TTC549 (cell line): ENCODE measurements at regions not wholly inside any gene's neighbourhood (a gene's known extent, or its start where the extent isn't known, plus 50 kb on each side); places are given as distances from the start of the nearest gene placed in this dataset.
"Not testable (repeated sequence)": the region's sequence is repeated elsewhere in the genome, so short reads cannot be mapped to it uniquely, and the experiment has no call there.

Source experiments
- FAIRE-seq: peaks from 2 replicates; lab custom pipeline; 2012; peaks lifted over from hg19 to GRCh38; lab: Jason Lieb, UNC

DNA sequence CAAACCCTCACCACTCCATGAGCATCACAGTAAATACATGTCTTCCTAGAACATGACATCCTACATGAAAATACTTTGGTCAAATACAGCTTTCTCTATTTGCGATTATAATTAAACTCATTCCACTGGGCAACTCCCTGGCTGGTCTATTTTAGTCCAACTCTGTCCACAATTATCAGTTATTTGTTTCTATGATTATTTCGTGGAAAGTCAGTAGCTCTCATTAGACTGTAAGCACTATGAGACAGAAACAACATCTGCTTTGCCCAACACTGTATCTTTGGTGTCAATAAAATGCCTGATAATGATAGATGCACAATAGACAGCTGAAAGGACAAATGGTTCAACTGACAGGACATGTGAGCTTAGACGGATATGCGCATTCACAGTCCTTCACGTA lies 292.0 kb downstream of the KLF12 start:
- FAIRE-seq: no peak

DNA sequence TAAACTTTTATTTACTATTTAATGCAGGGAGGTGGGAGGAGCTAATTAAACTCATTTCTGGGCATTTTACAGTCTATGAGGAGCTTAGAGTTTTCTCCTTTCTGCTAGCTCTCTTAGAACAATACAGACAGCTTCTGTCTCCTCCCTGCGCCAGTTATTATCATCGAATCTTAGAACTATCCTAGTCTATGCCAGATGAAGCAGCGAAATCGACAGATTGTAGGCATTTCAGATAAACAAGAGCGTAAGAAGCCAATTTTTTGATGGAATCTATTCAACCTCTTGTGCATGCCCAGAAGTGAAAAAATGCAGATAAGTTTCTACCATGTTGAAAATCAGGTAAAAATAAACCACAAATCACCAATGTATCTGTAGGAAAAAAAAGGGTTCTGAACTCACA lies 297.1 kb downstream of the KLF12 start:
- FAIRE-seq: no peak

DNA sequence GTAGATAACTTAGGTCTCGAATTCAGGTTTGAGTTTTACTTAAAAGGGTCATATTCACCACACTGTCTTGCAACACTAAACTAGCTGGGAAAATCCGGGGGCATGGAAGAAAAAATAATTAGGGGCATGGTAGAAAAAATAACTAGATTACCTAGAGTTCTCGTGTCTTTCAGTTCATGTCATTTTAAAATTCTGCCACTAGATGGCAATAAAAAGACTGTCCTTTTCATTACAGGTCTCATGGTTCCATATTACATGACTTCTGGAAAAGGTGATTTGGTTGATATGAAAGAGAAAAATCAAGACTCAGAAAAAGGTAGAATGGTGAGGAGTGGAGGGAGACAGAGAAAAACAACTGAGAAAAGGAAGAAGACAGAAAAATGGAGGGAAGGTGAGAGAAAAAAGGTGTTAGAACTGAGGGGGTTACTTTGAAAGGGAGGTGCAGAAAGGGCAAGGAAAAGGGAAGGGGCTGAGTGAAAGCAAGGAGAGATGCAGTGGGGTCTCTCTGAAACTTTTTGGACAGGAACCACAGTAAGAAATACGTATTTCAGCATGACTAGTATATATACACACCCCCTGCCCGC lies 299.0 kb downstream of the KLF12 start:
- FAIRE-seq: peak; percentile 53

DNA sequence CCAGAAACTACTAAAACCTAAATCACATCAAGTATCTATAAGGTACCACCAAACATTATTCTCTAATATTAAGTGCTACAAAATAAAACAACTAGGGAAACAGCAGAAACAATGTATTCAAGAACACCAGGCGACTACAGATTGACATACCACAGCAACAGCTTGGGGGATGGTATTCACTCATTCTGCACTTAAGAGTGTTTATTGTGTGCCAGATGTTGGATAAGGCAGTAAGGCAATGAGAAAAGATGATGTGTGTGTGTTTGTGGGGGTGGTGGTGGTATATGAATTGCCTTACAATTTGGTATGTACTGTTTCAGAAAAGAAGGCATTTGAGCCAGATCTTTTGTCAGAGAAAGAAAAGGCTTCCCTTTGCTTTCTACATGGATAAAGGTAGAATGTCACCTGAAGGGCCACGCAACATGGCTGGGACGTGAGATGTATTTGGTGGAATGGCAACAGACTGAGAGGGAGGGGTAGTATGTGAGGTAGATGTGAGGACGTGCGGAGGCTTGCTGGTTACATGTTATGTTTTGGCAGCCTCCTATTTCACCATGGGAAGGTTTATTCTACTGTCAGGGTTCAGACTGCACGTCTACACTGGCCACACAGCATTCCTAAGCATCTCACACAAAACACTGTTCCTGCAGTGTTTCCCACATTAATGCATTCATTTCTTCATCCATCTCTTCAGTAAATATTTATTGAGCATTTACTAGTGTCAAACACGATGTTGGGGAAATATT lies 300.7 kb downstream of the KLF12 start:
- FAIRE-seq: no peak

DNA sequence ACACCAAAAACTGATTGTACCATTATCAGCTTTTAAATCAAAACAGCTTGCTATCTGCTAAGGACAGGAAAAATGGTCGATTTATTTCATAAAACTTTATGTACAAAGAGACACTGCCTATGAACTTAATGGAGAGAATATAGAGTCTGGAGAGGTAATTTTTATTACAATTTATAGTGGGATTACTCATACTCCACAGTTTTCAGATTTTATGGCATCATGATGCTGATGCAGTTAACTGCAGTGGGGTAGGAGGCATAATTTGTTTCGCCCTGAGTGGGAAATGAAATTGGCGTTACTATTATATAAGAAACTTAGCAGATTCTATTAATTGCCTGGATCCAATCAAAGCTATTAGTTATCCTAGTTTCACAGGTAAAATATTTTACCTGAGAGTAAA lies 301.4 kb downstream of the KLF12 start:
- FAIRE-seq: no peak

DNA sequence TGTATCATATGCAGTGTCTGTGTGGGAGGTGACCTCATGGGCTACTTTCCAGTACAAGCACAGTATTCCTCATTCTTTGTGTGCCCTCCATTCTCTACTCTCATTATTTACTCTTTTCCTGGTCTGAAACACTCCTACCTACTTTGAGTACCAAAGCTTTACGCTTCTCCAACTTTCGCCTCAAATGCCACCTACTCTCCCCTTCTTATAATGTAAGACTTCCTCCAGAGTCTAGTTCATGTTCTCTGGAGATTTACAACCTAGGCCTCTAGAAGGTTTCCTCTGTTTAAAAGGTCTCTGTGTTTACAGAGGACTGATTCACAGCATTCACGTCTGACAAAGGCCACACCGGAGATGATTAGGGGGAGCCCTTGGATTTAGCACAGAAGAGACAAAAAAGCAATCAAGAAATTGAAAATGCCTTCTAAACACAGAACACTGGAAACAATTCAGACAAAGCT lies 302.0 kb downstream of the KLF12 start:
- no peak for FAIRE-seq

DNA sequence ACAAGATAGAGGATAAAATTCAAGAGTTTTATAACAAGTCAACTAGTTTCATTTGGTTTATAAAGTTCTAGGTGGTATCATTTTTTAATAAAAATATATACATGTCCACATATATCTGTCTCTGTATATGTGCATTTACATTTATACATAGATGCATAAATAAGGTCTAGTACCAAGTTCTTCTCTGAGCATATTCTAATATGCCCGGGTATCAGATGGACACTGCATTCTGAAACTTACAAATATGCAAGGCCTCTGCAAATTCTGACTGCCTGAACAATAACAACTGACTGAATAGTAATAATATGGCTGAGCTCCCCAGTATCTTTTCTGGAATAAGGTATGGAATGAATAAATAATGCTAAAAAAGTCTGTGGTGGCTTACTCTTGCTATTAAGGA lies 304.8 kb downstream of the KLF12 start:
- FAIRE-seq: no peak

DNA sequence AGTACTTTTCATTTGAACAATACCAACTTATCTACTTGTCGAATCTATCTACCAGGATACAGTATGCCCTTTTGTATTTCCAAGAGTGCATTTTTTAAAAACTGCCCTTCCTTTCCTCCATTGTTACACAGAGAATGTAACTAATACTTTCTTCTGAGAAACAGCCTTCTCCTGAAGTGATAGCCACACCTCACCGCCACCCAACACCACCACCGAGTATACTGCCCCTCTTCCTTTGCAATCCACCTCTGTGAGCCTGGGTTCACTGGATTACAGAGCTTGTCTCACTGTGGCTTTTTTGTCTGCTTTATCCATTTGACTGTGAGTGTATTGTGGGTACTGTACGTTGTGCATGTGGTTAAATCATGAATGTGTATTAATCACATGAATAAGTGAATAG lies 305.4 kb downstream of the KLF12 start:
- FAIRE-seq: no peak

DNA sequence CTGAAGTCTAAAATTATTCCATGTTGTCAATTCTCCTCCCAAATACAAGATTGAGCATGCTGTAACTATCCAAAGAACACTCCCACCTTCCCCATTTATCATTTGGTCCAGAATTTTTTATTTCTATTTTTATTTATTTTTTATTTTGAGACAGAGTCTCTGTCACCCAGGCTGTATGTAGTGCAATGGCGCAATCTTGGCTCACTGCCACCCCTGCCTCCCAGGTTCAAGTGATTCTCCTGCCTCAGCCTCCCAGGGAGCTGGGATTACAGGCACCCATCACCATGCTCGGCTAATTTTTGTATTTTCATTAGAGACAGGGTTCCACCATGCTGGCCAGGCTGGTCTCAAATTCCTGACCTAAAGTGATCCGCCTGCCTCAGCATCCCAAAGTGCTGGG lies 306.8 kb downstream of the KLF12 start:
- no peak for FAIRE-seq

DNA sequence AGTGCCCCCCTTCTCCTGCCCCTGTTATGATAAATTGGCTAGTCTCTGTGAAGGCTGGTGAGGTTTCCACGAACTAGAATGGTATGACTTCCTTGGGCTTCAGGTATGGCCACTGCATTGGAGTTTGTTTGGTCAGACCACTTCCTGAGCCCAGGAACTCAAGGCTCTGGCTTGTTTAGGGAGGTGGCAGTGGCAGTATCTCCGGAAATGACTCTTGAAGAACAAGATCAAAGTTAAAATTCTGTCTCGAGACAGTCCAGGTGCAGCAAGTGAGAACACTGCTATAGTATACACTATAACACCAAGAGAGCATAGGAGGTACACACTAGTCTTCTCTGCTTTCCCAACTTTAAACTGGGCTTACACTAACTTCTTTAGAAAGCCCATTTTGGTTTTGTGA lies 309.1 kb downstream of the KLF12 start:
- FAIRE-seq: no peak

DNA sequence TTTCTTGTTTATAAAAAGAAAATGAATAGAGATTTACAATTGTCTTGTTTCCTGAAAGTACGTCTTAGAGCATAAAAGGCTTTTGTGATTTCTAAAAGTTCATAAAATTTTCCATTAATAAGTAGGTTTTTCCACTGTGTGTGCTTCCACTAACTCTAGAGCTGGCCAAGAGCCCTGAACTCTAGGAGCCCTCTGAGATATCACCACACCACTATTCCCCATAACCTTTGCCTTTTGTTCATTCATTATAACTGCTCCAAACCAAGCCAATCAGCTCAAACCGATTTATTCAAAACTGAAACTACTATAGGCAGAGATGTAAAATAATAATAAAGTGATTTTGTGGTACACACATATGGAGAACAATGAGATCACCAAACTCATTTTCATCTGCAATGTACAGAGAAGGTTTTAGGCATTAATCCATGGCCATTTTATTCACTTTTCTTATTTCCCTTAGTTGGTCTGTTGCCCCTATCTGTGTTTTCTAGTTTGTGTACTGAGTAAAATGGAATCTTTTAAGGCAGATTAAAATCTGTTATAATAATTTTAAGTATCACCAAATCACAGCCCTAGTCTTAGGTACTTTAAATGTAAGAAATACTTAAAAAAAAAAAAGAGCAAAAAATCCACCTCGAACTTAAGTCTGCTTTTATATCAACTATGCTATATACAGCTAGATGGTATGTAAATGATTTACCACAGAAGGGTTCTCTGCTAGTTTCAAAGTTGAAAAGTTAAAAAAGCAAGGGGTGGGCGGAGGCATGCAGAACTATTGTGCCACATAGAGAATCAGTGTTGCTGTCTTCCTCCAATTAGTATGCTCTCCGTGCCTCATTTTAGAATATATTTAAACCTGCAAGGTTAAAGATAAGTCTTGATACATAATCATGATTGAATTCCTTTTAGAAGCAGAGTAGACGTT lies 311.3 kb downstream of the KLF12 start:
- no peak for FAIRE-seq

DNA sequence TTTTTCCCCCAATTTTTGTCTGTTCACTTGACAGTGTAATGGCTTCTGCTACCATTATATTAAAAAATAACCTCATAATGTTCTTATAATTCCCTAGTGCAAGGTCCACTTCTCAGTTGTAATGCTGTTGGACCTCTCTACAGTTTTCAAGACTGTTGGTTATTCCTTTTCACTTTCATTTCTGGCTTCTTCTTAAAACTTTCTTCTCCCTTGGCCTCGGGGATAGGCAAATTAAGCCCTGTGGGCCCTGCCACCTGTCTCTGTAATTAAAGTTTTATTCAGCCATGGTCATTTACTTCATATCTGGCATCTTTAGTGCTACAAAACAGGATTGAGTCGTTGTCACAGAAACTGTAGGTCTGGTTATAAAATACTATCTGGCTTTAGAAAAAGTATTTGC lies 313.5 kb downstream of the KLF12 start:
- no peak for FAIRE-seq

DNA sequence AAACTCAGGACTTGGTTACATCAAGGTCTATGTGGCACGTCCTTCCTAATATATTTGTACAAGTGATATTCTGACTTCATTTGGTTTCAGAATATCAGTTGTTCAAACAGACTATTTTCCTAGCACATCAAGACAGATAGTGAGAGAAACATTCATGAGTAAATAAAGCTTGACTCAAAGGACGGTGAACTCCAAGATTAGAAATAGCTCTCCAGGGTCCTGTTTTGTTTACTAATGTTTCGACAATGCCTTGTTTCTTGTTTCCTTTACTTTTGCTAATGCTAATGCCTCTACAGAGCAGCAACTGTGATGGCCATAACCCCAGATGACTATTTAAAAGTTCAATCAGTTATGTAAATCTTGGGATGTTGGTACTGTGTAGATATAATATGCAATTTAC lies 313.9 kb downstream of the KLF12 start:
- FAIRE-seq: no peak

DNA sequence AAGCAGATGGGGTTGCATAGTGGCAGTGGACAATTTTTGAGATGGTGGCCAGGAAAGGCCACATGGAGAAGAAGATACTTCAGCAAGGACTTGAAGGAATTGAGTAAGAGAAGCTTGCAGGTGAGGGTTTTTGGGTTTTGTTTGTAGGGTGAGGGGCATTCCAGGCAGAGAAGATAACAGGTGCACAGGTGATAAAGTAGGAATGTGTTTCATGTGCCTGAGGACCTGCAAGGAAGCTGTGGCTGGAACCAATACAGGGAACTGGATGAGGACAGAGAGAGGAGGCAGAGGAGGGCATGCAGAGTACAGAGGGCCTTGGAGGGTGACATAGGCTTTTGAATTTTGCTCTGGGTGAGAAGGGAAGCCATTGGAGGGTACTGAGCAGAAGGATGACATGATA lies 314.5 kb downstream of the KLF12 start:
- no peak for FAIRE-seq

DNA sequence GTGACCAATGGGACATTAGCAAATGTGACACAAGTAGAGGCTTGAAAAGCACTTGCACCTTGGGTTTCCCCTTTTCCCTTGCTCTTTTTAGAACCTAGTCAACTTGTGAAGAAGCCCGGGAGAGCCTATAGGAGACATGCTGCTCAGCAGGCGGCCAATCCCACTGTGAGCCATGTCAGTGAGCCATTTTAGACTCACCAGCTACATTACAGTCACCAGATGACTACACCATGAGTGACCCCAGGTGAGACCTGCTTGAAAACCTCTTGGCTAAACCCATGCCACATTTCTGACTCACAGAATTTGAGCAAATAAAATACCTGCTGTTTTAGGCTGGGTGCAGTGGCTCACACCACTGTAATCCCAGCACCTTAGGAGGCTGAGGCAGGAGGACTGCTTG lies 317.5 kb downstream of the KLF12 start:
- no peak for FAIRE-seq

DNA sequence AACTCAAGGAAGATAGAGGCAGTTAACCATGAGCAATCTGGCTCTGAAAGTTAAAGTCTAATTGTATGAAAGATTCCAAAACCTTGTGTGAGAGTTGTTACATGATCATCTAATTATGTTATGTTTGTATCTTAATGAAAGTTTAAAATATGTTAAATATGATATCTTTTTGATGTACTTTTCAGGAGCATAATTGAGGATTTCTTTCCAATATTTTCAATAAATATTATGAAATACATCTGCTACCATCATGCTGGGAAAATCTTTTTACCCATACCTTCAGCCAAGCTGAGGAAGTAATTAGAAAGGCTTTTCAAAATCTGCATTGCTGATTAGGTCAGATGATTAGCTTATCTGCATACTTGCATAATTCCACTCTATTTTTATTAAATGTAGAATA lies 318.4 kb downstream of the KLF12 start:
- FAIRE-seq: no peak

DNA sequence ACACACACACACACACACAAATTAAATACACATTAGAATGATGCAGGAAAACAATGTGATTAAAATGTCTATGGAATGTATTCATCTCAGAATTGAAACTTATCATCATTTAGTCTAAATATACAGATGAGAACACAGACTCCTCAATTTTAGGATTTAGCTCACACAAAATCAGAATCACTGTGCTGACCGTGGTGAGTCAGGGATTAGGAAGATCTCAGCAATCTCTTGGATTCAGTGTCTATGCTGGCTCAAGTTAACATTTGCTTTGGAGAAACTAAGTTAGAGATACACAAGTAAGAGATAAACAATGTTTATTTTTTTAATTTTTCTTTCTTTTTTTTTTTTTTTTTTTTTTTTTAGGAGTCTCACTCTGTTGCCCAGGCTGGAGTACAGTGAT lies 323.6 kb downstream of the KLF12 start:
- FAIRE-seq: no peak

DNA sequence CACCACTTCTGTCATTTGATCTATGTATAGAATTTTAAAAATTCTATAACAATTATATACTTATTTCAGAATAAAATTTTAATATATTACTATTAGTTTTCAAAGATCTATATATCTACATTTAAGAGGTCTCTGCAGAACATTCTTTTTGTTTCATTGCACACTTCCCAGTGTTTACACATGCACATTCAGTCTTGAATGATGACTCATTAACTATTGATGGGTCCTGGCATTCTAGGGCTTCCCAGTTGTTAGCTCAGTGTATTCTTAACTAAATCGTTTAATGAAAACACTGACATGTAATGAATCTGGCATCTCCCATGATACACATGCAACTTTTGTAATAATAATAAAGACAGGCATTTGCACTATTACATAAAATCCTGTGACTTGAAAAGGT lies 324.6 kb downstream of the KLF12 start:
- FAIRE-seq: no peak

DNA sequence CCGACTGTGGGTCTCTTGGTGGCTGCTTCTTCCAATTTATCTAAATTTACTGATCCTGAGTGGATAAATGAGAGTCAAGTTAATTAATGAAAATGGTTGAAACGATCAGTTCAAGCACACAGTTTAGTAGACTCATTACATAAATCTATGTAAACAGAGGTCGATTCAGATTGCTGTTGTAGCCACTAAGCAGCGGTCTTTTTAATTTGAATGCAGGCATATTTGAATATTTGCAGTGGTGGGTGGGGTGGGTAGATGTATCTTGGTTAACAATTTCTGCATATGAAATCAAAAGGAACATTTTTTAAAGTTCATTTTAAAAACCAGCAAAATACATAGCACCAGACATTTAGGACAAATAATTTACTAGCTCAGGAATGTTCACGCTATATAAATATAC lies 325.9 kb downstream of the KLF12 start:
- no peak for FAIRE-seq

DNA sequence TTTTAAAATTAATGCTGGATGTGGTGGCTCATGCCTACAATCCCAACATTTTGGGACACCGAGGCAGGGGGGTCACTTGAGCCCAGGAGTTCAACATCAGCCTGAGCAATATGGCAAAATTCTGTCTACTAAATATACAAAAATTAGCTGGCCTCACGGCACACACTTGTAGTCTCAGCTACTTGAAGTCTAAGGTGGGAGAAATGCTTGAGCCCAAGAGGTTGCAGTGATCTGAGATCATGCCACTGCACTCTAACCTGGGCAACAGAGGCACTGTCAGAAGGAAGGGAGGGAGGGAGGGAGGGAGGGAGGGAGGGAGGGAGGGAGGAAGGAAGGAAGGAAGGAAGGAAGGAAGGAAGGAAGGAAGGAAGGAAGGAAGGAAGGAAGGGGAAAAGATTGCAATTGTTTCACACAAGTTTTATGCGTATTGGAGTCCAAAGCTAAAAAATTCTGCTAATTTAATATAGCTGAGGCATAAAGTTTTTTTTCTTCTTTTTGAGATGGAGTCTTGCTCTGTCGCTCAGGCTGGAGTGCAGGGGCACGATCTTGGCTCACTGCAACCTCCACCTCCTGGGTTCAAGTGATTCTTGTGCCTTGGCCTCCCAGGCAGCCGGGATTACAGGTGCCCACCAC lies 328.8 kb downstream of the KLF12 start:
- not testable (repeated sequence) for FAIRE-seq

DNA sequence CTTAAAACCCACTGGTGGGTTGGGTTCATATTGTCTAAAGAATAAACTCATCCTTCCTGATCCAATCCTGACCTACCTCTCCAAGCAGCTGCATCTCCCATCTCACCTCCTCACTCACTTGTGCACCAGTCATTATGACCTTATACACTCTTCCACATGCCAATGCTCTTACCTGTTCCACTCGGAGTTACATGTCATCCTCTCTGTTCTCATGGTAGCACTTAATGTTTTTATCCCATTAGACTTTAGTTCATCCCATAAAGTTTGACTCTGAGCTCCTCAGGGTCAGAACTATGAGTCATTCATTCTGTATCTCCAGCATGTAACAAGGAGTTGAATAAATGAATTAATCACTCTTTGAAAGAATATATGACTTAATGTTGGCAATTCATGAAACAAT lies 330.2 kb downstream of the KLF12 start:
- no peak for FAIRE-seq

DNA sequence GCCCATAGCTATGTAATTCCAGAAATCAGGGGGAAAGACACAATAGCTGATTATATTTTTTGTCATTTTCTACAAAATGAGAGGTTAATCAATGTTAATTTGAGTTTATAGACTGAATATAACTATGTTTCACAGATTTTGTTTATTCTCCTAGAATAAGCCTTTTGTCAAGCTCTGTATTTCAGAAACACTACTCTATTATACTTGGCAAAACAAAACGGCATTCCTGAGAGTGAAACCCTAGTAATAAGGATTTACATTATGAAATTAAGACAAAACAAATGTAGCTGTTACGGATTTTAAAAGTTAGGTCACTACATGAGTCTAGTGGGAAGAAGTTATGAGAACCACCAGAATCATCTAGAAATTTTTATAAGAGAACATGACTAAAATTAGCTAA lies 334.2 kb downstream of the KLF12 start:
- no peak for FAIRE-seq

DNA sequence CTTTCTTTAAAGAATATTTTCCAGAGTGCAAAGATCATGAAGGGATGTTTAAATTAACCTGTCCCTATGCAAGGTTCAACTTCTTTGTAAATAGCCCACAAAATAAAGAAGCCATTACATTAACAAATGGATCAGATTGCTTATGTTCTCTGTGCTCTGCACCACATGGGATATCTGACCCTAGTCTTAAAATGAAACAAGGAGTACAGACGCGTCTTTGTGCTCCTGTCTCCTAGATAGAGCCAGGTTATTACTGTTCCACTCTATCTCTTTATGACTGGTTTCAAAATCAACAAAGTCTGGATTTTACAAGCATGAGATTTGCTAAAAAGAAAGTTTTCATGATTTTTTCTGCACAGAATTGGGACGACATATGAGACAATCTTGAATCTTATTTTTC lies 339.4 kb downstream of the KLF12 start:
- FAIRE-seq: no peak
